ENCODE measurements at regions not wholly inside any gene's neighbourhood (a gene's known extent, or its start where the extent isn't known, plus 50 kb on each side); places are given as distances from the start of the nearest gene placed in this dataset.

DNA sequence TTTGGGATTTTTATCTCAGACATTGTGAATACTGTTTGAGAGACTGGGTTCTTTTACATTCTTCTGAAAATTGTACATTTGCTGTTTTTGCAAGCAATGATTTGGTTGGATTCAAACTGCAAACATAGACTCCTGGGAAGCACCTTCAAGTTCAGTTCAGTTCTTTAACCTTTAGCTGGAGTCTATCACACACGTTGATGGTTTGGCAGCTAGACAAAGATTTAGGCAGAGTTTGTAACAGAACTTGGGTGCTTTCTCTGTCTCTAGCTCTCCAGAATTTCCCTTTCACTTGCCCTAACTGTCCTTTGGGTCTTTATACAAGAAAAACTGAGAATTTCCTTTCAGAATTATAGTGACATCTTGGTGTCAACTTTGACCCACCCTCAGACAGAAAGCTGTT, 556.6 kb downstream of the DIAPH3 start:
- DNase-seq: no peak

GRCh38 chr13:59607780-59608233, 555.9 kb downstream of the DIAPH3 start:
- no peak for DNase-seq

GRCh38 chr13:59609421-59609820, 554.3 kb downstream of the DIAPH3 start:
- DNase-seq: no peak

Data from NCI-H187 (cell line).